GM19240 (cell line): ENCODE measurements at regions not wholly inside any gene's neighbourhood (a gene's known extent, or its start where the extent isn't known, plus 50 kb on each side); places are given as distances from the start of the nearest gene placed in this dataset.
A peak's percentile ranks its signal among the peaks of the same experiment; 100 is the strongest.

ENCODE experiments used
- DNase-seq: peaks from one replicate; pipeline ENCODE4 v3.0.0; 2011; ENCODE audit warnings: low spot score; ENCODE audit not compliant: insufficient read length

DNA sequence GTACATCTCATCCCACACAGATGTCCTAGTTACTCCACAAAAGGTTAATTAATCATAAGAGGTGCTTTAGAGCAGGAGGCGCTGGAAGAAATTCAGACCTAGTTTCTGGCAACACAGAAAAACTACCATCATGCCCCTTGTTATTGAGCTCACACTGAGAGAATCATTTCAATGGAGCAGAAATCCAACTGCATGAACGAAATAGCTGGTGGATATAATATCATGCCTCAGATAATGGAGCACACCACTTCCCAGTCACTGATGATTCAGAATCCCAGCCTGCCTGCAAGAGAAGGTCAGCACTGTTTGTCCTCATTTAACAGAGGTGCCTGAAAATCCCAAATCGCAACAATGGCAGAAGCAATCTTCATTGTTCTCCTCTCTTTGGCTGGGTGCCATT, 125.8 kb upstream of the CREB1 start:
- DNase-seq: no peak

DNA sequence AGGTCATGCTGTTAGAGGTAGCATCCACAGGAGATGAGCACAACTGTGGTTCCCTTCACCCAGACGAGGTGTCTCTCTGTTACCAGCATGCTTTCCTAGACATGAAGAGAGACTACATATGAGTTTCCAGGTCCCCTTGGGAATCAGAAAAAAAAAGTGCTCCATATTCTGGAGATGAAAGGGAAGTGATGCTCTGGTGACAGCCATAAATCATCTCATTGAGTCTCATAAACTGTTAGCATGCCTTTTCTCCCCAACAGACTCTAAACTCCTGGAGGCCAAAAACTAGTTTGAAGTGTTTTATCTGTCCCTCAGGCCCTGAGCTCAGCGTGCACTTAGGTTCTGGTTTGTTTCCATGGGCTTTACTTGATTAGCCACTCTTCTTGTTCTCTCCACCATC, 124.6 kb upstream of the CREB1 start:
- no peak for DNase-seq

DNA sequence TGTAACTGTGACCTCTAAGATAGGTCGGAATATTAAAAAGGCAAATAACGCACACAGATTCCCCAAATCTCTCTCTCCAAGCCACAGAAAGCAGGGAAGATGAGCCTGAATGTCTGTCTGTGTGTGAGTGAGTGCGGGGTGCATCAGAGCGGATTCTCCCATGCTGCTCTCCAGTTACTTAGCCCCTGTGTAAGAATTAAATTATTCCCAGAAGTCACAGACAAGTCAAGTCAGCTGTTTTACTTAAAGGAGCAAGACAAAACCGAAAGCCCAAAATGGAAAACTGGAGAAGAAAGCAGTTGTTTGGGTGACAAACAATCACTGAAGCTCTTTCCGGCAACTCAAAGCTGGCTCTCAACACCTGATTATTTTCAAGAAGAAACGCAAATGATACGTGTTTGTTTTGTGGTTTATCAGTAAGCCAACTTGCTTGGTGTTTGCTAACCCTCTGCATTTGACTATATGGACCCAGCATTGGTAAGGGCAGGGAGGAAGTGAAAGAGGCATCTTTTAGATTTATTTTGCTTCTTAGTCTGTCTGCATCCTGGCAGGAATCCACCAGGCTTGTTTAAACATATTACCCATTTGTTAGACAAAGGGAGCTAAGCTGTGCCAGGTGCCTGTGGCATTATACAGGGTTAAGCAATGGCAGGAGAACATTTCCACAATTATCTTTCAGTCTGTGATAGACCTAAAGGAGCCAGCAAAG, 121.5 kb upstream of the CREB1 start:
- DNase-seq: no peak

DNA sequence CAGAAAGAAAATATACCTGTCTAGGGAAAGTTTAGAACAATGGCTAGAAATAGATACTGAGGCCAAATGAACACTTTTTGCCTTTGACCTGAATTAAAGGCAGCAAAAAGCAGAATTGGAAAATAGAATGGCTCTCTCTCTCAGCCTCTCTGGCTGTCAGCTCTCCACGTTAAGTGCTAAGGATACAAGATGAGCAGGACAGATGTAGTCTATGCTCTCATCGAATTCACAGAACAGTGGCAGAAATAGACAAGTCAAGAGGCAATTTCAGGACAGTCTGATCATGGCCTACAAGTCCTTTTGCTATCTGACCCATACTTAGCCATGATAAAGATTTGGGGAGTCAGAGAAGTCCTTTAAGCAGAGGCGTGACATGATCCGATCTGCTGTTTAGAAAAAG, 120.2 kb upstream of the CREB1 start:
- no peak for DNase-seq

DNA sequence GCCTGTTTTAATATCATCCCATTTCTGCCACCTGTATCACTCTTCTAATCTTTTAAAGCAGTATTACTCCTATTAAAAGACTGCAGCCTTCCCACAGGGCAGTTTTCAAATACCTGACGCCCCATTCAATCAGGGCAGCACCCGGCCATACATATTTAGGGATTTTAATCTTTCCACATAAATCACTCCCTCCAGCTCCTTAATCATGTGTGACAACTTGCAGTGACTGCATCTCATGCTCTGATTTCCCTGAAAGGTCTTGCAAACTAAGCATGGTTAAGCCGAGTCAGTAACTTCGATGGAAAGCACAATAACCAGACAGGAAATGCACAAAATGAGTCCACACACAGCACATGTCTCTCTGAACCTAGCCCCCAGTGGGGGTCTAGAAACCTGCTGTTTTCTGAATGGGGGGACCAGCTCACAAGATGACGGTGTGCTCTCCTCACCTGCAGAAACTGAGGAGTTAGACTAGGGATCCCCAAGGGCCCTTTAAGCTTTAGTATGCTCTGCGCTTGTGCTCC, 116.9 kb upstream of the CREB1 start:
- no peak for DNase-seq

DNA sequence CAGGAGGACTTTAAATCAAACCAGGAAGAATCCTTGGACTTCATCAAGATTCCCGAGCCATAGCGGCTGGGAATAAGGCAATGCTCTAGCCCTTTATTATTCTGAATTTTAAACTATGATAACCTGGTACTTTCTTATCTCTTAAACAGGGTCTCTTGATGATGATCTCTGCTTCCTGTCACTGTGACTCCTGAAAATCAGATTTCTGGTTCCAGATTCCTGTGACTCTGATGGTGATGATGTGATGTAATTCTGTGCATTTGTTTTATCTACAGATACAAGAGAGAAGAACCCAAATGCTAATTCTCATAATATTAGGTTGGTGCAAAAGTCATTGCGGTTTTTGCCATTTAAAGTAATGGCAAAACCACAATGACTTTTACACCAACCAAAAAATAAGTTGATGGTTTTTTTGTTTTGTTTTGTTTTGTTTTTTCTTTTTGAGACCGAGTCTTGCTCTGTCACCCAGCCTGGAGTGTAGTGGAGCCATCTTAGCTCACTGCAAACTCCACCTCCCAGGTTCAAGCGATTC, 116.3 kb upstream of the CREB1 start:
- no peak for DNase-seq

DNA sequence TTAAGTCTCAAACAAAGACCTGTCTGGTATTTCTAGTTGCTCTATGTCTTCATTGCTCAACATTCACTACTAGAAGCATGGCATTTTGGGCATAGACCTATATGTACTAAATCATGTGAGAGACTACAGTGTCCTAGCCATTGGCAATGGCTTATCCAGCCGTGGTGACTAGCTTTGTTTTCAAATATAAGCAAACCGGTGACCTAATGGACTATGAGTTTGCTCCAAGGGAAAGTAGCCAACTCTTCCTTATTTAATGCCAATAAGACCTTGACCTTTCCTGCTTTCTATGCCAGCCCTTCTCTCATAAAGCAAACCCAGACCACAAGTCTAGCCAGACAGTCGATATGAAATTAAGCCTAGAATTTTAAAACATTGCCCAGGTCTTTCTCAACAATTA, 113.7 kb upstream of the CREB1 start:
- no peak for DNase-seq

DNA sequence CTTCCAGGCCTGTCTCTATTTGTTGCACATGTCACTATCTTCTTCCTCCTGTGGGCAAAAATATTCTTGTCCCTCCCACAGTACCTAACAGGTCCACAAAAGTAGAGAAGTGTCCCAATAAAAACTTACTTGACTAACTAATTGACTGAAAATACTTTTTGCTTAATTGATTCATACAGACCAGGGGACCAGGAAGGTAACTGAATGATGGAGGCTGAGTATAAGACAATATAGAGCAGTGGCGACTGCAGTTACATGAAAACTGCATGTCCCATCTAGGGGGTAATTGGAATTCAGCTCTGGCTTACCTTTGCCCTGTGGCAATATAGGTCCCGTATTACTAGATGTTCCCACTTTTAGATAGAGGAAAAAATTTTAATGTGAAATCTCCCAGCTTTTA, 112.9 kb upstream of the CREB1 start:
- DNase-seq: no peak

DNA sequence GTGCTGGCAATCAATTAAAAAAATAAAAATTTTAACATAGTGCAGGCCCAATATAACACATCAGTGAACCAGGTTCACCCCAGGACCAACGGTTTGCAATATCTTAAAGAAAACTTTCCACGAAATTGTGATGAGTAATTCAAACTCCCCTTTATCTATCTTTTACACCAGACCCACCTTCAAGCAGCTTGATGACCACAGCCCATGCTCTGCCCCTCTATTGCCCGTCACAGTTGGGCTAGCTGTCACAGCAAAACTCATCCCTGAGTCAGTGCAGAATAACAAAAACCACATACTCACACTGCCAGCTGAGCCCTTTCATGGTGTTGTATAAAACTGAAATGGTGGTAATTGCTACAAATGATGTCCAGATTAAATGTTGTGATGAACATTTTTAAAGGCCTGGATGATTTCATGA, 112.5 kb upstream of the CREB1 start:
- DNase-seq: no peak

DNA sequence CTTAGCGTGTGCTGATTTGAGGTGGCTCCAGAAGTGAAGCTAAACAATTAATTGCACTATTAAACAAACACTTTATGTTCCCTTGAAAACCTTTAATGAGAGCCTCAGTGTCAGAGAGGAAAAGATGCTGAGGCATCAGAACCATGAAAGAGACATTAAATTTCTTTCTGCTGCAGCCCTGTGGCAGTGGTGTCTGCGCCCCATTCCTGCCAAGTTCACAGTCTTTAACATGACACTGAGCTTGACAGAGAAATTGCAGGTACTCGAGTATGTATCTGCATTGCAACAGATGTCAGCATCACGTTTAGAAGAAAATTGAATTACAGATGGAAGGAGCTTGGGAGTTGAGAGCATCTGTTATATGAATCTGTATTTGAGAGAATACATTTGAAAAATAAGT, 111.3 kb upstream of the CREB1 start:
- DNase-seq: no peak

DNA sequence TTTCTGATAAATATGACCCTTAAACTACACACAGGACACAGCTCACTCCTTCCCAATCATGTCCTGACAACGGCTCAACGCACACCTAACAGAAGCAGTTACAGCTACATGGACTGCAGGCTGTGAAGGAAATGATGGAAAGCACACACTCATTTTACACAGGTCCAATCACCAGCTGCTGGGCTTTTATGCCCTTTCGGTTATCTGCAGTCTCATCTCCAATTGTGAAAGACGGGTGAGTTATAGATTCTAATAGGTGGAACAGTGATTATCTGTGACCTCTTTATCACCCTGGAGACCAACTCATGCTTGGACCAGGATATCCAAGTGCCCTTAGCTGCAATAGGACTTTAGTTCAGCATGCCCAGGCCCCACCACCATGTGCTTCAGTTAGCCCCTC, 110.4 kb upstream of the CREB1 start:
- no peak for DNase-seq

DNA sequence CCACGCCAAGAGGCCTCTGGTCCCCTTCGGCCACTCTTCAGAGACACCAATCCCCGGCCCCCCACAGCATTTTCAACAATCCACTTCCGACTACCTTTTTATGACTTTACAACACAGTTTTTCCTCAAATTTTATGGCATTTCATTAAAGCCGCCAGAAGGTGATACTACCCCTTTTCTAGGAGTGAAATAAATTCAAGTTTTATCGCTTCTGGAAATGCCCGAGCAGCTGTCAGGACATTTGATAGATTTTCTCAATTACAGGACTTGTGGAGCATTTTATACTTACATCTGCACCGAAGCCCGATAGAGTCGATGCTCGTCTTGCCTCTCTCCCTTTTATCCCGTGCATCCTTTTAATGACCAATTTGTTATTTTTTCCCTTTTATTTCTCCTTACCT, 108.1 kb upstream of the CREB1 start:
- DNase-seq: no peak

DNA sequence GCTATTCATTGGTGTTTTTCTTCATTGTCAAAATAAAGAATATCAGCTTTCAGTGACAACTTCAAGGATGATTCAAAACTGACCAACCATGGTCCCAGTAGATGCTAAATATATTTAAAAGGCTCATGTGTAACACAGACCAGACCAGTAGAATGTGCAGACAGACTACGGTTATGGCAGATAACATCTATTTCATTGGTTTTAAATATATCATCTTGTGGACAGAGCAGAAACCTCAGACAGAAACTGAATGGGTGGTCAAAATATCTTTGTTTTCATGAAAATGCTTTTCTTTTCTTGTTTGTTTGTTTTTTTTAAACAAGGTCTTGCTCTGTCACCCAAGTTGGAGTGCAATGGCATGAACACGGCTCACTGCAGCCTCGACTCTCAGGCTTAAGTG, 107.4 kb upstream of the CREB1 start:
- DNase-seq: no peak

DNA sequence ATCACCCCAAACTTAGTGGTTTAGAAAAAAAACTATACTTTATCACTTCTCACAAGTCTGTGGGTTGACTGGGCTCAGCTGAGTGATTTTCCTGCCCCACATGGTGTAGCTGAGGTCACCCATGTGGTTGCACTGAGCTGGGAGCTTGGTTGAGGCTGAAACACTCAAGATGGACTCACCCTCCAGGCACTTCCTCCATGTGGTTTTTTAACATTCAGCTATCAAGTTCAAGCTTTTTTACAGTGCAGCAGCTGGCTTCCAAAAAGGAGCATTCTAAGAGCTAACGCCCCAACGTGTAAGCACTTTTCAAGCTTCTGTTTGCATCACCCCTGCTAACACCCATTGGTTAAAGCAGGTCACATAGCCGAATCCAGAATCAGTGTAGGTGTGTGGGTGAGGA, 105.9 kb upstream of the CREB1 start:
- DNase-seq: peak; percentile 21

DNA sequence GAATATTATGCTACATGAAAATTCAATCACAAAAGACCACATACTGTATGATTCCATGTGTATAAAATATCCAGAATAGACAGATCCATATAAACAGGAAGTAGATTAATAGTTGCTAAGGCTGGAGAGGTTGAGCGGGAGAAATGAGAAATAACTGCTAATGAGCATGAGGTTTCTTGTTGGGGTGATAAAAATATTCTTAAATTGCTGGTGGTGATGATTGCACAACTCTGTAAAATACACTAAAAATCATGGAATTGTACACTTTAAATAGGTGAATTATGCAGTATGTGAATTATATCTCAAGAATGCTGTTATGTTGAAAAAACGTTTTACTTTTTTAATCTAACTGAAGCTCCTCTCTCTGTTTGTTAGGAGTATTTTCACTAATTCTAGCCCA, 101.8 kb upstream of the CREB1 start:
- no peak for DNase-seq

DNA sequence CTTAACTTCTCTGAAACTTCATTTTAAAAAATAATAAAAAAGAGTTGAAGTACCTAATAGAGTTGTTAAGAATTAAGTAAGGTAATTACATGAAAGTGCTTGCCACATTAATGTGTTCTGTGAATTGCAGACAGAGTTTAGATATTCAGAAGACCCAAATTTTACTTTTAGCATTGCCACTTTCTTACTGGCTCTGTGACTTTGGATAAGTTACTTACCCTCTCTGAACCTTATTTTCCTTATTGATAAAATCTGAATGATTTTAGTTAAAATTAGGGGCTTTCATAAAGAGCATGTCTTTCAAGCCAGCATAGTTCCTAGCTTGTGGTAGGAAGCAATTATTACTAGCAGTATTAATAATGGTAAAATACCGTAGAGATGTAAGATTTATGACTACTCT, 101.2 kb upstream of the CREB1 start:
- no peak for DNase-seq

DNA sequence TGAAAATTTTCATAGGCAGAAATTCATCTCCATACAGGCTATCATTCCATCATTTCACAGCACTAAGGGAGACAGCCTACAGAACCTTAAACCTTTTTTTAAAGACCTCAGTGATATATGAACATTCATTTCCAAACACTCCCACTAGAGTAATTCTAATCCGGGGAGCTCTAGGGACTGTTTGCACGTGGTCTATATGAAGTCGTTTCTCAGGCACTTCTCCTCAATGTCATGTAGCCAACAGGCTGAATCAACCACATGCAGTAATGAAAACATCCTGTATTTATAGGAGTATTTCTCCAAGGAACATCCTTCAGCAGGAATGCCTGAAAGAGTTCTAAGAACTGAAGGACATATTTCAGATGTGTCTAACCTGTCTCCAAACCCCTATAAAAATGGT, 97.3 kb upstream of the CREB1 start:
- no peak for DNase-seq

DNA sequence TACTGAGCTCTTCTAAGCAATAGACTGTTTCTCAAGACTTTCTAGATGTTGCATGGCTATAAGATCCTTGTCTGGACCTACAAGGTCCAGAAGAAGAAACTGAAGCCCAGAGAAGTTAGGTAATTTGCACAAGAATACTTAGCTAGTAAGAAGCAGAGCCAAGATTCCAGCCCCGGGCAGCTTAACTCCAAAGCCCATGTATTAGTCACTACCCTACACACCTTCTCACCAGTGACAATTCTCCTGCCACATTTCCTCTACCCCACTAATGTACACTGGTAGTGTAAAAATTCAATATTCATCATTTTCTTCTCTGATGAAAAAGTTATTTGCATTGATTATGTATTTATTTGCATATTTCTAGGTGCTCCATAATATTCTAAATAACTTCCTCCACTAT, 95.5 kb upstream of the CREB1 start:
- DNase-seq: no peak

DNA sequence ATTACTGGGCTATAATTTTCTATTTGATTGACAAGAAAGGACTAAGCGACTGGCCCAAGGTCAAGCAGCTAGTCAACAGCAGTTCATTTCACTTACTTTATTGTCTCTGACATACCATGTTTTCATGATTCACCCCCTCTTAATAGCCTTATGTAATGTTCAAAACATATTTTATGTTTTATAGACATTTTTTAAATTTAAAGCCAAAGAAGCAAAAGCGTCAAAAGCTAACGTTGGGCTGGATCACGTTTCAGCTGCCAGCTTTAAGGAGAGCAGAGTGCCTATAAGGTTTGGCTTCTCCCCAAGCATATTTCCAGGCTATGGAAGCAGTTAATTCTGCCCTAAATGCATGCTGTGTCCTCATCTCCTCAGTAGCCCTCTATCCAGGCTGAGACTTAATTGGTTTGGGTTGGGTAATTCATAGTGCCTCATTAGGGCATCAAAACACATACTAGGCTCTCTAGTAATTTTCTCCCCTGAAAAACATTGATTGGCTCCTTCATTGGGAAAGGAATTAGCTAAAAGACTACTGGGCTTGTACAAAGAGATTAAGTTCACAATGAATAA, 94.8 kb upstream of the CREB1 start:
- DNase-seq: no peak

DNA sequence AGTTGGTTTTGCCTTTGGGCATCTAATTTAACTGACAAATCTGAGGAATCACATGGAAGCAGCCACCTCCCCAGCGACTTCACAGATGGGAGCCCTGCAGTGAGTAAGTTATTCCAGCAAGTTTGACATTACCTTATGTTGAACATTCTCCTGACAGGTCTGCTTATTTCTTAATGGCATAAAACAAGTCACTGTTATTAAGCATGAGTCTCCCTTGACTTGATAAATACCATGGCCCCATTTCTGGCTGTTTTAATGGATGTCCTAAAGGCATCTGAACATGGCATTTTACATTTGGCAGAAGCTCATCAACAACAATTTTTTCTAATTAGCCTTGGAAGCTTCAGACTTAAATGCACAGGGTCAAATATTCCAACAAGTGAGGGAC, 92.6 kb upstream of the CREB1 start:
- DNase-seq: no peak

DNA sequence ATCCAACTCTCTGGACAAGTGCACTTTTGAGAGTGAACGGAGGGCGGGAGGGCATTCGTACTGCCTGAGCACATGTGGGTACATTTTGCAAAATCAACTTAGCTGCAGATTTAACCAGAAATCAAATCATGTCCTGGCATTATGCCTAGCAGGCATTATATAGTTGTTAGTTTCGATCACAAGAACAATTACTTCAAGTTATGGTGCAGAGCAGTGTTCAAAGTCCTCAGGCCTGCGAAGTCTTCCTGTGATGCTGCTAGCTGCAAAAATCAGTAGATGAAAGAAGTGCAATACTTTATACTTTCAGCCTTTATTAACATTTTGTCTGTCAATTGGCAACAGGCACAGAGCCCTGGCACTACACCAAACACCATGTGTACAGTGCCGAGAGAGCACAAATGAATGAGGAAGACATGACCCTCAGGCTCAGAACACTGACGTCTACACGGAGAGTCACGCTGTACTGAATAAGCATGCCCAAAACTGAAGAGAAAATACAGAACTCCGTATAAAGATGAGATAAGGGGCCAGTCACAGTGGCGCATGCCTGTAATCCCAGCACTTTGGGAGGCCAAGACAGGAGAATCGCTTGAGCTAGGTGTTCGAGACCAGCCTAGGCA, 92.1 kb upstream of the CREB1 start:
- DNase-seq: no peak

DNA sequence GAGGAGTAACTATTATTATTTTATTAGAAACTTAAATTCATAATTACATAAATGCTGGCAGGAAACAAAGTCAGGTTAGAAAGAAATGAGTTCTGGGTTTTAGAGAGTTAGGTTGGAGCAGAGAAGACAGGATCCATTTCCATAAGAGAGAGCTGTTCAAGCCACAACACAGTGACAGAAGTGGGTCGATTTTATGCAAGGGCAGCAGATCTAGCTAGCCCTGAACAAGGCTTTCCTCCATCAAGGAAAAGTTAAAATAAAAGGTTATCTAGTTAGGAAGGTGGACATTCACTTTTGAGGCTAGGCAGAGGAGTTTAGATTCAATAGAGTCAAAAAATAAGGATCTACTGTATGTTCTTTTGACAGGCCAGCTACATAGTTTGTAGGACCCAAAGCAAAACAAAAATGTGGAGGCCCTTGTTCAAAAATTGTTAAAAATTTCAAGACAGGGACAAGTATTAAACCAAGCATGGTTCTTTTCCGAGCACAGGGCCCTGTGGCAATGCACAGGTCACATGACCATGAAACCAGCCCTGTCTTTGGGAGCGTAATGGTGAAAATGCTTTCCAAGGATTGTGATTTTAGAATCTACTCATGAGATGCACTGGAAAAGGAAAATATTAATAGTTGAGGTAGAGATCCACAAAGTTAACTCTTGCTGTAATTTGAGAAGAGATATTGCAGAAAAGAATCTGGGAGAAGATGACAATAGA, 91.2 kb upstream of the CREB1 start:
- DNase-seq: no peak
